H1 (cell line): ENCODE measurements at regions not wholly inside any gene's neighbourhood (a gene's known extent, or its start where the extent isn't known, plus 50 kb on each side); places are given as distances from the start of the nearest gene placed in this dataset.

ENCODE experiments used
- CTCF ChIA-PET: fragments of 300-600 bp; sonication (Branson Sonifier 250); formaldehyde crosslinking; loops from one replicate; lab custom pipeline; 2021; ENCODE audit not compliant: partially characterized antibody; lab: Charles Lee
- POLR2A ChIA-PET: fragments of 300-600 bp; sonication (Branson Sonifier 250); formaldehyde crosslinking; loops from one replicate; lab custom pipeline; 2021; ENCODE audit warnings: inconsistent platforms; ENCODE audit not compliant: partially characterized antibody; lab: Charles Lee
- DNase-seq, 2 experiments: peaks; one replicate each; pipeline versions ENCODE4 v3.0.0 to v3.0.0-alpha.2; 2010 to 2022; ENCODE audit warnings: low spot score in 2 of 2, low read depth in 1 of 2, mixed read lengths in 1 of 2
- FAIRE-seq: peaks from 2 replicates; lab custom pipeline; 2011; peaks lifted over from hg19 to GRCh38; lab: Jason Lieb, UNC
- H2AFZ ChIP-seq: 2 replicates; pipeline ENCODE4 v1.8.1; 2012; ENCODE audit warnings: low read length, inconsistent platforms
- H2AK5ac ChIP-seq: 2 replicates; pipeline ENCODE4 v1.6.1; 2013; ENCODE audit warnings: low read depth, low read length
- H2BK120ac ChIP-seq: replicated peaks from 2 replicates; pipeline ENCODE3; 2013; ENCODE audit warnings: low read depth, low read length, inconsistent platforms
- H2BK12ac ChIP-seq: 2 replicates; pipeline ENCODE4 v1.6.1; 2013; ENCODE audit warnings: low read depth, low read length
- H2BK15ac ChIP-seq: 2 replicates; pipeline ENCODE4 v1.6.1; 2013; ENCODE audit warnings: low read length
- H2BK20ac ChIP-seq: 2 replicates; pipeline ENCODE4 v1.6.1; 2013; ENCODE audit warnings: low read length
- H2BK5ac ChIP-seq: 2 replicates; pipeline ENCODE4 v1.6.1; 2013; ENCODE audit warnings: low read depth, low read length
- H3K14ac ChIP-seq: 2 replicates; pipeline ENCODE4 v1.6.1; 2013; ENCODE audit warnings: inconsistent platforms; ENCODE audit not compliant: insufficient read length
- H3K18ac ChIP-seq: 2 replicates; pipeline ENCODE4 v1.6.1; 2013; ENCODE audit warnings: low read length; ENCODE audit errors: extremely low read depth
- H3K23ac ChIP-seq: 2 replicates; pipeline ENCODE4 v1.6.1; 2013; ENCODE audit warnings: inconsistent platforms; ENCODE audit not compliant: insufficient read length
- H3K23me2 ChIP-seq: 2 replicates; pipeline ENCODE4 v1.6.1; 2013; ENCODE audit warnings: low read depth, low read length
- H3K27ac ChIP-seq: 2 replicates; pipeline ENCODE4 v1.6.1; 2011; ENCODE audit warnings: low read depth, low read length, inconsistent platforms
- H3K27me3 ChIP-seq, 4 experiments: replicated peaks in 1 of 4; 1 replicate in 1 of 4; 2 replicates in 3 of 4; pipeline versions ENCODE4 v1.6.1 to v1.8.1; 2011 to 2013; ENCODE audit warnings: low read length in 3 of 4, mild to moderate bottlenecking in 3 of 4, inconsistent platforms in 2 of 4, mixed read lengths in 2 of 4, moderate library complexity in 1 of 4; ENCODE audit not compliant: control insufficient read depth in 3 of 4, insufficient read depth in 3 of 4; ENCODE audit errors: extremely low read depth in 1 of 4
- H3K36me3 ChIP-seq, 4 experiments: 2 replicates each; pipeline versions ENCODE4 v1.6.1 to v1.8.1; 2011 to 2013; ENCODE audit warnings: mild to moderate bottlenecking in 4 of 4, low read length in 3 of 4, moderate library complexity in 2 of 4, control low read depth in 1 of 4, inconsistent platforms in 1 of 4; ENCODE audit not compliant: insufficient read depth in 4 of 4, control insufficient read depth in 2 of 4
- H3K4ac ChIP-seq: replicated peaks from 2 replicates; pipeline ENCODE3; 2013; ENCODE audit warnings: low read length, low read depth, mixed read lengths, inconsistent platforms; ENCODE audit not compliant: insufficient read length
- H3K4me1 ChIP-seq, 4 experiments: replicated peaks in 1 of 4; 1 replicate in 1 of 4; 2 replicates in 3 of 4; pipeline versions ENCODE4 v1.6.1 to v1.8.1; 2011 to 2013; ENCODE audit warnings: low read length in 3 of 4, inconsistent platforms in 2 of 4, mixed read lengths in 1 of 4; ENCODE audit not compliant: insufficient read depth in 4 of 4, control insufficient read depth in 3 of 4
- H3K4me2 ChIP-seq, 2 experiments: 2 replicates each; pipeline versions ENCODE4 v1.6.1 to v1.8.1; 2011 to 2013; ENCODE audit warnings: low read depth in 2 of 2, low read length in 2 of 2, control low read depth in 1 of 2, inconsistent platforms in 1 of 2, mild to moderate bottlenecking in 1 of 2; ENCODE audit not compliant: insufficient read depth in 1 of 2
- H3K4me3 ChIP-seq, 4 experiments: fragments of 200-600, 300-600 bp in 1 of 4; sonication (generic), shearing (Covaris generic), sonication (Bioruptor Twin) in 1 of 4; 2 replicates each; pipeline versions ENCODE4 v1.5.1 to v1.8.1; 2011 to 2016; ENCODE audit warnings: low read length in 4 of 4, low read depth in 3 of 4, control low read depth in 2 of 4, inconsistent platforms in 2 of 4, mild to moderate bottlenecking in 2 of 4, mixed read lengths in 1 of 4, moderate library complexity in 1 of 4; ENCODE audit not compliant: insufficient read depth in 2 of 4; ENCODE audit errors: extremely low read depth in 1 of 4
- H3K56ac ChIP-seq: replicated peaks from 2 replicates; pipeline ENCODE3; 2013; ENCODE audit warnings: low read depth, mild to moderate bottlenecking, mixed read lengths, low read length, inconsistent platforms; ENCODE audit not compliant: insufficient read length
- H3K79me1 ChIP-seq: 2 replicates; pipeline ENCODE4 v1.6.1; 2013; ENCODE audit warnings: low read depth, low read length, control low read depth
- H3K79me2 ChIP-seq, 2 experiments: 2 replicates each; pipeline versions ENCODE4 v1.6.1 to v1.8.1; 2012 to 2013; ENCODE audit warnings: low read length in 2 of 2, mild to moderate bottlenecking in 2 of 2, inconsistent platforms in 1 of 2; ENCODE audit not compliant: insufficient read depth in 2 of 2, control insufficient read depth in 1 of 2
- H3K9ac ChIP-seq, 4 experiments: replicated peaks in 1 of 4; 1 replicate in 1 of 4; 2 replicates in 3 of 4; pipeline versions ENCODE4 v1.6.1 to v1.8.1; 2011 to 2013; ENCODE audit warnings: low read depth in 3 of 4, low read length in 3 of 4, control low read depth in 2 of 4, mild to moderate bottlenecking in 2 of 4, moderate library complexity in 2 of 4, inconsistent platforms in 1 of 4; ENCODE audit errors: extremely low read depth in 1 of 4
- H3K9me3 ChIP-seq, 2 experiments: 2 replicates each; pipeline versions ENCODE4 v1.6.1 to v1.8.1; 2012 to 2013; ENCODE audit warnings: mild to moderate bottlenecking in 2 of 2, moderate library complexity in 2 of 2, control low read depth in 1 of 2, inconsistent platforms in 1 of 2, low read depth in 1 of 2, low read length in 1 of 2, mixed read lengths in 1 of 2; ENCODE audit not compliant: insufficient read depth in 2 of 2
- H4K20me1 ChIP-seq, 2 experiments: replicated peaks in 1 of 2; 2 replicates each; pipeline versions ENCODE3 to v1.8.1; 2011 to 2013; ENCODE audit warnings: inconsistent platforms in 2 of 2, low read length in 2 of 2, mild to moderate bottlenecking in 1 of 2; ENCODE audit not compliant: insufficient read depth in 2 of 2, control insufficient read depth in 1 of 2
- H4K5ac ChIP-seq: 2 replicates; pipeline ENCODE4 v1.6.1; 2013; ENCODE audit warnings: low read length, low read depth, mixed read lengths, inconsistent platforms; ENCODE audit not compliant: insufficient read length
- H4K8ac ChIP-seq: 2 replicates; pipeline ENCODE4 v1.8.0; 2013; ENCODE audit warnings: mild to moderate bottlenecking, moderate library complexity, low read length, inconsistent platforms; ENCODE audit not compliant: insufficient read depth; ENCODE audit errors: extremely low read depth
- H4K91ac ChIP-seq: replicated peaks from 2 replicates; pipeline ENCODE3; 2013; ENCODE audit warnings: low read length, mixed read lengths, inconsistent platforms; ENCODE audit not compliant: insufficient read length
- ATF2 ChIP-seq: IDR thresholded peaks from 2 replicates; pipeline ENCODE4 v1.6.1; 2012; ENCODE audit warnings: low read length, inconsistent platforms
- BACH1 ChIP-seq: IDR thresholded peaks from 2 replicates; pipeline ENCODE4 v1.6.1; 2012; ENCODE audit warnings: low read length, improper control_type of control experiment
- BRCA1 ChIP-seq: IDR thresholded peaks from 2 replicates; pipeline ENCODE4 v1.6.1; 2012; ENCODE audit warnings: low read depth, low read length, improper control_type of control experiment
- CEBPB ChIP-seq: IDR thresholded peaks from 2 replicates; pipeline ENCODE4 v1.6.1; 2012; ENCODE audit warnings: low read depth, low read length
- EGR1 ChIP-seq: IDR thresholded peaks from 2 replicates; pipeline ENCODE4 v1.6.1; 2011; ENCODE audit warnings: low read depth, low read length, borderline replicate concordance
- EZH2 ChIP-seq: fragments of 200-600 bp; sonication (generic); IDR thresholded peaks from 2 replicates; pipeline ENCODE4 v1.7.1; 2012; ENCODE audit warnings: low read depth, mild to moderate bottlenecking, moderate library complexity, low read length, inconsistent platforms; ENCODE audit not compliant: severe bottlenecking
- GTF2F1 ChIP-seq: IDR thresholded peaks from 2 replicates; pipeline ENCODE4 v1.6.1; 2012; ENCODE audit warnings: low read depth, low read length, improper control_type of control experiment, borderline replicate concordance
- HDAC2 ChIP-seq, 2 experiments: fragments of 300-600 bp in 1 of 2; sonication (generic) in 1 of 2; IDR thresholded peaks; 2 replicates each; pipeline ENCODE4 v1.6.1; 2011 to 2012; ENCODE audit warnings: low read depth in 2 of 2, low read length in 2 of 2, mild to moderate bottlenecking in 2 of 2, moderate library complexity in 2 of 2, borderline replicate concordance in 1 of 2, inconsistent platforms in 1 of 2
- HDAC6 ChIP-seq: IDR thresholded peaks from one replicate; pipeline ENCODE4 v1.7.1; 2012; ENCODE audit warnings: low read depth, mild to moderate bottlenecking, inconsistent platforms, low read length, moderate library complexity
- JUN ChIP-seq: IDR thresholded peaks from 2 replicates; pipeline ENCODE4 v1.6.1; 2011; ENCODE audit warnings: low read depth, mild to moderate bottlenecking, improper control_type of control experiment, low read length
- SP4 ChIP-seq: IDR thresholded peaks from 2 replicates; pipeline ENCODE4 v1.6.1; 2012; ENCODE audit warnings: low read length, inconsistent platforms
- WGBS, 2 experiments: shearing (Covaris generic) in 1 of 2; methylation state at CpG; one replicate each; pipeline versions ENCODE4 v1.1.6 to v1.1.7; 2013 to 2015; ENCODE audit warnings: low lambda C conversion rate in 2 of 2, mixed read lengths in 2 of 2, inconsistent platforms in 1 of 2, low coverage in 1 of 2, missing lambda C conversion rate in 1 of 2; ENCODE audit not compliant: insufficient replicate concordance in 2 of 2, insufficient coverage in 1 of 2, insufficient read length in 1 of 2; ENCODE audit errors: extremely low coverage in 1 of 2, missing lambda C conversion rate in 1 of 2; 5-methylcytosine and 5-hydroxymethylcytosine counted together

DNA sequence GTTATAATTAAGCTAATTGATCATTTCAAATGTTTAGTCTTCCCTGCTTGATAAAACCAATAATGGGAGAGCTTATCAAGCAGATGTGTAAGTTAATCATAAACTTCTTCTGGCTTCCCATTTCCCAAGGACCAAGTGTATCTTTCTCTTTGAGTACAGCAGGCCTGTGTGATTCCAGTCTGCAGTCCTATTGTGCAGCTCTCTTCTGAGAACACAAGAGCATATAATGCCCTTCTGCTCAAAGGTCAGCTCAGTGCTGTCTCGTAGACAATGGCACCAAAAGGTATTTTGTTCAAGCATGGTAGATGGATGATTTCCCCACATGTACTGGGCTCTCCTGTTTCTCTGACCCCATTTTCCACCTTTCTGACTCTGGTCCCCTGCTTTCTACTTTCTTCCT is 101.8 kb upstream of the DYRK2 start:
- H3K23ac ChIP-seq = no peak overlapping the region
- no peak overlapping the region for H3K4me2 ChIP-seq
- POLR2A ChIA-PET = interaction anchor here (1.4 kb wide), 1 partner anchor 101 kb away, joined by 3 read pairs; the partner anchor contains the start of gene DYRK2
- H3K4ac ChIP-seq = no peak overlapping the region
- no peak overlapping the region; the same call in 1 of the 2 replicates for H2AFZ ChIP-seq
- H2BK20ac ChIP-seq = no peak overlapping the region
- CTCF ChIA-PET = interaction anchor here (0.6 to 2.0 kb wide), 3 partner anchors 10 to 1790 kb away, joined by 3 to 5 read pairs (median 3); no protein-coding TSS in a partner anchor
- H4K91ac ChIP-seq = peak overlapping the region; percentile 42
- H3K9ac ChIP-seq = no peak overlapping the region
- H2BK12ac ChIP-seq = no peak overlapping the region
- H2BK15ac ChIP-seq = no peak overlapping the region
- no peaks in the 10 kb centered on the region for H3K79me2 ChIP-seq
- H4K8ac ChIP-seq = no peak overlapping the region
- no peak overlapping the region for H3K56ac ChIP-seq
- 91% methylated on average over 1 of the region's 1 CpG; no CpG with 5 or more reads in 1 of the 2 experiments for WGBS, 2 experiments
- no peaks in the 10 kb centered on the region for H3K4me1 ChIP-seq
- TF ChIP-seq JUN (no peak), EGR1 (no peak), SP4 (no peak), HDAC6 (no peak), CEBPB (no peak), ATF2 (no peak), GTF2F1 (no peak), BACH1 (no peak), BRCA1 (no peak), HDAC2 (IDR thresholded peaks at IDR 0.05; ENCODE audit: borderline replicate concordance in 1 of 2, low read depth in 2 of 2, low read length in 2 of 2) (no peak), EZH2 (no peak)
- TF ChIP-seq, all 59 proteins: peak for 0
- H2AK5ac ChIP-seq = no peak overlapping the region
- no peak overlapping the region for H4K5ac ChIP-seq
- H3K79me1 ChIP-seq = no peaks in the 10 kb centered on the region
- H3K27ac ChIP-seq = no peak overlapping the region
- DNase-seq = no peak
- no peak overlapping the region for H2BK120ac ChIP-seq
- H4K20me1 ChIP-seq = no peaks in the 10 kb centered on the region
- no peaks in the 10 kb centered on the region for H3K23me2 ChIP-seq
- no peak overlapping the region for H3K4me3 ChIP-seq
- H2BK5ac ChIP-seq = no peak overlapping the region
- H3K36me3 ChIP-seq = no peaks in the 10 kb centered on the region
- H3K14ac ChIP-seq = peak overlapping the region; percentile 72
- no peaks in the 10 kb centered on the region for H3K27me3 ChIP-seq
- FAIRE-seq = no peak
- H3K9me3 ChIP-seq = no peaks in the 10 kb centered on the region; a peak in 1 of 4 replicates
- H3K18ac ChIP-seq = no peak overlapping the region
